Peyer's patch (tissue), 4 donors: ENCODE measurements at regions not wholly inside any gene's neighbourhood (a gene's known extent, or its start where the extent isn't known, plus 50 kb on each side); places are given as distances from the start of the nearest gene placed in this dataset.

ENCODE experiments used
- DNase-seq, 3 donors: peaks; one replicate each; pipeline ENCODE4 v3.0.0-alpha.2; 2017 to 2019
- H3K27ac ChIP-seq, 4 donors: fragments of 200-600 bp; sonication (generic); one replicate each; pipeline ENCODE4 v1.5.1; 2016 to 2019
- H3K27me3 ChIP-seq, 2 donors: fragments of 200-600 bp; sonication (generic); one replicate each; pipeline ENCODE4 v1.5.1; 2019
- H3K36me3 ChIP-seq, 3 donors: fragments of 200-600 bp; sonication (generic); one replicate each; pipeline ENCODE4 v1.5.1; 2016 to 2019
- H3K4me1 ChIP-seq, 4 donors: fragments of 200-600 bp; sonication (generic); one replicate each; pipeline ENCODE4 v1.5.1; 2016 to 2019
- H3K4me3 ChIP-seq, 4 donors: fragments of 200-600 bp; sonication (generic); 1 replicate in 3 of 4; 2 replicates in 1 of 4; pipeline ENCODE4 v1.5.1; 2016 to 2019; ENCODE audit warnings: mild to moderate bottlenecking in 1 of 4
- H3K9me3 ChIP-seq, 4 donors: fragments of 200-600 bp; sonication (generic); one replicate each; pipeline ENCODE4 v1.5.1; 2016 to 2019; ENCODE audit warnings: mild to moderate bottlenecking in 1 of 4
- CTCF ChIP-seq, 6 experiments: fragments of 450-650 bp in 4 of 6; fragments of 200-600 bp in 2 of 6; sonication (generic) in 1 of 6; IDR thresholded peaks; one replicate each; pipeline ENCODE4 v1.5.1; 2017 to 2019; ENCODE audit warnings: antibody characterized with exemption in 6 of 6, mild to moderate bottlenecking in 3 of 6, moderate library complexity in 1 of 6
- POLR2A ChIP-seq, 2 donors: fragments of 450-650 bp; IDR thresholded peaks; one replicate each; pipeline ENCODE4 v1.5.1; 2017; ENCODE audit warnings: antibody characterized with exemption in 2 of 2, mild to moderate bottlenecking in 2 of 2, moderate library complexity in 2 of 2

- Histone ChIP-seq H3K27me3 (no peaks in the 10 kb centered on the region), H3K36me3 (no peaks in the 10 kb centered on the region)
These were observed 372.1 kb downstream of the RAB28 start for GRCh38 chr4:13112030-13112429.

GRCh38 chr4:13109536-13109935, 374.6 kb downstream of the RAB28 start:
- H3K27ac ChIP-seq = no peak overlapping the region
- no peak for DNase-seq
- TF ChIP-seq POLR2A (IDR thresholded peaks at IDR 0.05) (no peak), CTCF (IDR thresholded peaks at IDR 0.05) (no peak)
- no peaks in the 10 kb centered on the region for H3K36me3 ChIP-seq
- H3K27me3 ChIP-seq = no peaks in the 10 kb centered on the region
- no peak overlapping the region for H3K4me3 ChIP-seq
- H3K9me3 ChIP-seq = no peaks in the 10 kb centered on the region
- no peaks in the 10 kb centered on the region for H3K4me1 ChIP-seq

More at GRCh38 chr4:13112030-13112429, 372.1 kb downstream of the RAB28 start:
- no peaks in the 10 kb centered on the region for H3K9me3 ChIP-seq
- TF ChIP-seq POLR2A (IDR thresholded peaks at IDR 0.05) = no peak
- TF ChIP-seq CTCF (IDR thresholded peaks at IDR 0.05) = no peak
- no peak overlapping the region for H3K27ac ChIP-seq
- no peak for DNase-seq
- H3K4me1 ChIP-seq = no peaks in the 10 kb centered on the region
- no peak overlapping the region for H3K4me3 ChIP-seq

- Histone ChIP-seq H3K27me3 (no peaks in the 10 kb centered on the region), H3K36me3 (no peaks in the 10 kb centered on the region), H3K4me3 (no peak overlapping the region), H3K9me3 (no peaks in the 10 kb centered on the region), H3K27ac (no peak overlapping the region), H3K4me1 (no peaks in the 10 kb centered on the region)
- DNase-seq = no peak
- TF ChIP-seq CTCF (IDR thresholded peaks at IDR 0.05) = no peak
- TF ChIP-seq POLR2A (IDR thresholded peaks at IDR 0.05) = no peak
These were observed 376.0 kb downstream of the RAB28 start for GRCh38 chr4:13108096-13108495.

- no peak for TF ChIP-seq CTCF (IDR thresholded peaks at IDR 0.05)
- TF ChIP-seq POLR2A (IDR thresholded peaks at IDR 0.05) = no peak
- H3K4me1 ChIP-seq = no peaks in the 10 kb centered on the region
These were observed 380.6 kb downstream of the RAB28 start for GRCh38 chr4:13103382-13104015.

GRCh38 chr4:13102092-13102742, 381.9 kb downstream of the RAB28 start:
- Histone ChIP-seq H3K4me1 (no peaks in the 10 kb centered on the region), H3K9me3 (no peaks in the 10 kb centered on the region), H3K36me3 (no peaks in the 10 kb centered on the region), H3K27me3 (no peaks in the 10 kb centered on the region), H3K27ac (no peak overlapping the region), H3K4me3 (no peak overlapping the region)
- TF ChIP-seq POLR2A (IDR thresholded peaks at IDR 0.05) (no peak), CTCF (IDR thresholded peaks at IDR 0.05) (no peak)
- no peak for DNase-seq

More at GRCh38 chr4:13103382-13104015, 380.6 kb downstream of the RAB28 start:
- H3K4me3 ChIP-seq = no peak overlapping the region
- H3K27ac ChIP-seq = no peak overlapping the region
- no peaks in the 10 kb centered on the region for H3K27me3 ChIP-seq
- H3K36me3 ChIP-seq = no peaks in the 10 kb centered on the region
- DNase-seq = no peak
- no peaks in the 10 kb centered on the region for H3K9me3 ChIP-seq
